GM12878 (cell line): ENCODE measurements at regions not wholly inside any gene's neighbourhood (a gene's known extent, or its start where the extent isn't known, plus 50 kb on each side); places are given as distances from the start of the nearest gene placed in this dataset.
A peak's percentile ranks its signal among the peaks of the same experiment; 100 is the strongest.

Experiments used
- ATAC-seq: fragments of 200-7000 bp; cut with Tn5 transposase; 3 replicates; pipeline ENCODE4 v1.9.1; 2020; ENCODE audit warnings: mild to moderate bottlenecking, moderate library complexity
- BruUV-seq: library from RNA; stranded (reverse); fragments of 400-500 nt; replicated peaks from 2 replicates; lab custom pipeline; 2021; lab: Mats Ljungman, UMichigan
- CTCF ChIA-PET: fragments of 300-600 bp; sonication (Branson Sonifier 250); formaldehyde crosslinking; extraction: SDS; loops from one replicate; lab custom pipeline; 2021; ENCODE audit warnings: inconsistent platforms; lab: Yijun Ruan, JAX
- POLR2A ChIA-PET: fragments of 350-600 bp; formaldehyde crosslinking; extraction: SDS; loops from one replicate; lab custom pipeline; 2021; ENCODE audit warnings: inconsistent platforms; lab: Charles Lee
- RAD21 ChIA-PET: fragments of 300-600 bp; sonication (Branson Sonifier 250); formaldehyde crosslinking; loops from one replicate; lab custom pipeline; 2023; ENCODE audit warnings: antibody characterized with exemption; ENCODE audit not compliant: unreplicated experiment; lab: Charles Lee
- SMC1A ChIA-PET: fragments of 300-600 bp; sonication (Branson Sonifier 250); formaldehyde crosslinking; loops from one replicate; lab custom pipeline; 2023; ENCODE audit not compliant: unreplicated experiment, uncharacterized antibody; lab: Charles Lee
- DNase-seq: peaks from one replicate; pipeline ENCODE4 v3.0.0-alpha.2; 2011; ENCODE audit warnings: low read depth, low spot score
- FAIRE-seq: peaks from 3 replicates; lab custom pipeline; 2011; peaks lifted over from hg19 to GRCh38; lab: Jason Lieb, UNC
- H2AFZ ChIP-seq: 2 replicates; pipeline ENCODE4 v1.6.0; 2011; ENCODE audit warnings: low read depth, low read length, control low read depth; ENCODE audit not compliant: control insufficient read depth
- H3K27ac ChIP-seq: 2 replicates; pipeline ENCODE4 v1.5.1; 2011; ENCODE audit warnings: control low read depth; ENCODE audit not compliant: control insufficient read depth, insufficient read depth
- H3K27me3 ChIP-seq, 2 experiments: replicated peaks in 1 of 2; 2 replicates each; pipeline versions ENCODE4 v1.6.0 to v1.6.1; 2011; ENCODE audit warnings: low read length in 1 of 2; ENCODE audit not compliant: control insufficient read depth in 2 of 2, insufficient read depth in 2 of 2
- H3K36me3 ChIP-seq, 2 experiments: 2 replicates each; pipeline ENCODE4 v1.5.1; 2011; ENCODE audit warnings: low read length in 1 of 2; ENCODE audit not compliant: control insufficient read depth in 2 of 2, insufficient read depth in 2 of 2
- H3K4me1 ChIP-seq: 2 replicates; pipeline ENCODE4 v1.6.1; 2011; ENCODE audit warnings: mild to moderate bottlenecking, low read length, moderate library complexity, mixed read lengths; ENCODE audit not compliant: control insufficient read depth, insufficient read depth
- H3K4me2 ChIP-seq: 2 replicates; pipeline ENCODE4 v1.6.0; 2011; ENCODE audit warnings: control low read depth; ENCODE audit not compliant: control insufficient read depth, insufficient read depth
- H3K4me3 ChIP-seq: fragments of 200-600 bp; sonication (generic); 2 replicates; pipeline ENCODE4 v1.5.1; 2016
- H3K79me2 ChIP-seq: 2 replicates; pipeline ENCODE4 v1.6.0; 2011; ENCODE audit warnings: low read length; ENCODE audit not compliant: control insufficient read depth, insufficient read depth
- H3K9ac ChIP-seq: 2 replicates; pipeline ENCODE4 v1.8.0; 2011; ENCODE audit warnings: low read length, control low read depth, mixed read lengths; ENCODE audit not compliant: control insufficient read depth, insufficient read depth
- H3K9me3 ChIP-seq: replicated peaks from 3 replicates; pipeline ENCODE4 v1.5.1; 2011; ENCODE audit warnings: mild to moderate bottlenecking, low read length; ENCODE audit not compliant: control insufficient read depth, insufficient read depth
- H4K20me1 ChIP-seq: 2 replicates; pipeline ENCODE4 v1.6.0; 2011; ENCODE audit not compliant: control insufficient read depth, insufficient read depth
- CBX3 ChIP-seq: fragments of 200-600 bp; sonication (generic); IDR thresholded peaks from 2 replicates; pipeline ENCODE4 v1.6.1; 2016; ENCODE audit warnings: low read depth, borderline replicate concordance
- EGR1 ChIP-seq, 2 experiments: IDR thresholded peaks; 1 replicate in 1 of 2; 2 replicates in 1 of 2; pipeline ENCODE4 v1.6.1; 2011 to 2012; ENCODE audit warnings: low read depth in 2 of 2, low read length in 2 of 2, borderline replicate concordance in 1 of 2, mild to moderate bottlenecking in 1 of 2, moderate library complexity in 1 of 2
- EP300 ChIP-seq, 2 experiments: fragments of 150-350 bp in 1 of 2; IDR thresholded peaks; 2 replicates each; pipeline ENCODE4 v1.6.1; 2011 to 2012; ENCODE audit warnings: low read depth in 2 of 2, low read length in 2 of 2, borderline replicate concordance in 1 of 2, improper control_type of control experiment in 1 of 2, inconsistent platforms in 1 of 2; ENCODE audit not compliant: control insufficient read depth in 1 of 2
- EZH2 ChIP-seq: IDR thresholded peaks from 2 replicates; pipeline ENCODE4 v1.6.1; 2012; ENCODE audit warnings: low read depth, mild to moderate bottlenecking, control low read depth, inconsistent platforms, low read length, borderline replicate concordance; ENCODE audit not compliant: control insufficient read depth
- PAX5 ChIP-seq: IDR thresholded peaks from 2 replicates; pipeline ENCODE4 v1.6.1; 2011; ENCODE audit warnings: low read depth, low read length, borderline replicate concordance
- PAX8 ChIP-seq: fragments of 450-650 bp; IDR thresholded peaks from 2 replicates; pipeline ENCODE4 v1.6.1; 2017; ENCODE audit warnings: mild to moderate bottlenecking, moderate library complexity
- PML ChIP-seq: IDR thresholded peaks from 2 replicates; pipeline ENCODE4 v1.6.1; 2012; ENCODE audit warnings: low read length, inconsistent platforms
- RUNX3 ChIP-seq: IDR thresholded peaks from 2 replicates; pipeline ENCODE4 v1.6.1; 2012; ENCODE audit warnings: low read length, inconsistent platforms
- TAF1 ChIP-seq: IDR thresholded peaks from 2 replicates; pipeline ENCODE4 v1.6.1; 2011; ENCODE audit warnings: mild to moderate bottlenecking, low read depth, low read length, borderline replicate concordance
- ZNF592 ChIP-seq: fragments of 450-650 bp; IDR thresholded peaks from 2 replicates; pipeline ENCODE4 v1.6.1; 2017; ENCODE audit warnings: mild to moderate bottlenecking, moderate library complexity
- WGBS: methylation state at CpG from one replicate; pipeline ENCODE4 v1.1.6; 2016; ENCODE audit warnings: low lambda C conversion rate; ENCODE audit not compliant: insufficient replicate concordance, insufficient coverage; ENCODE audit errors: missing lambda C conversion rate; 5-methylcytosine and 5-hydroxymethylcytosine counted together
- in situ Hi-C: fragments of 300-500 bp; cut with MboI; formaldehyde crosslinking; loops from 9 replicates; pipeline ENCODE4 v1.14.3; 2018; ENCODE audit warnings: mixed read lengths
- intact Hi-C: fragments of 100-400 bp; cut with micrococcal nuclease; formaldehyde crosslinking; loops from one replicate; pipeline ENCODE4 v1.14.2; 2022; ENCODE audit not compliant: unreplicated experiment

- WGBS = 73% methylated on average over 12 of the region's 12 CpGs
- TF ChIP-seq EZH2 (no peak), PAX8 (no peak), TAF1 (no peak)
- in situ Hi-C loops = no loop called here
- no peak overlapping the region for H2AFZ ChIP-seq
- FAIRE-seq (no peak), DNase-seq (no peak), ATAC-seq (no peak)
- intact Hi-C loops = no loop called here
- ChIA-PET CTCF (interaction anchor here (0.7 kb wide), 1 partner anchor 85 kb away, joined by 3 read pairs; no protein-coding TSS in a partner anchor), POLR2A (no interaction called here), SMC1A (no interaction called here), RAD21 (no interaction called here)
- H3K36me3 ChIP-seq = no peaks in the 10 kb centered on the region
- H3K4me3 ChIP-seq = no peak overlapping the region
- 0 out of 2 replicates have a peak, but pooled peaks cover 6% of the 10 kb centered on the region for H3K4me1 ChIP-seq
- no peak overlapping the region for H3K4me2 ChIP-seq
- no peaks in the 10 kb centered on the region; a peak in 1 of 4 replicates for H3K27me3 ChIP-seq
- H4K20me1 ChIP-seq = no peaks in the 10 kb centered on the region
- H3K79me2 ChIP-seq = no peaks in the 10 kb centered on the region
- BruUV-seq = no TSS peak
- no peak overlapping the region for H3K9ac ChIP-seq
- H3K9me3 ChIP-seq = no peaks in the 10 kb centered on the region
- no peak overlapping the region for H3K27ac ChIP-seq
These were observed 101.1 kb downstream of the CDC7 start for GRCh38 chr1:91601554-91602376.

- ATAC-seq (no peak), DNase-seq (peak; percentile 24), FAIRE-seq (no peak)
- CTCF ChIA-PET = no interaction called here
- Histone ChIP-seq H3K4me1 (0 out of 2 replicates have a peak, but pooled peaks cover 6% of the 10 kb centered on the region), H3K4me3 (no peak overlapping the region), H3K27ac (no peak overlapping the region), H3K4me2 (no peak overlapping the region), H3K9me3 (no peaks in the 10 kb centered on the region), H4K20me1 (no peaks in the 10 kb centered on the region), H3K36me3 (no peaks in the 10 kb centered on the region), H3K9ac (no peak overlapping the region), H3K79me2 (no peaks in the 10 kb centered on the region), H3K27me3 (no peaks in the 10 kb centered on the region; a peak in 1 of 4 replicates)
- intact Hi-C loops (no loop called here), in situ Hi-C loops (no loop called here)
- no TSS peak for BruUV-seq
- WGBS = 8% methylated on average over 4 of the region's 4 CpGs
- SMC1A ChIA-PET = interaction anchor here (0.6 kb wide), 1 partner anchor 341 kb away, joined by 3 read pairs; no protein-coding TSS in a partner anchor
- RAD21 ChIA-PET = no interaction called here
- POLR2A ChIA-PET = interaction anchor here (0.6 kb wide), 1 partner anchor 91 kb away, joined by 3 read pairs; no protein-coding TSS in a partner anchor
- TF ChIP-seq EGR1 (IDR thresholded peaks at IDR 0.05; ENCODE audit: borderline replicate concordance in 1 of 2, low read depth in 2 of 2, low read length in 2 of 2) (peak in 1 of 2 experiments; percentile 69; a peak in 2 of 3 replicates), PAX5 (peak; percentile 62; the same call in 1 of the 2 replicates), ZNF592 (no peak), CBX3 (no peak), RUNX3 (peak; percentile 55), PML (no peak), EP300 (IDR thresholded peaks at IDR 0.05; ENCODE audit: borderline replicate concordance in 1 of 2, control insufficient read depth in 1 of 2, low read depth in 2 of 2, low read length in 2 of 2) (no peak)
- TF ChIP-seq, all 136 proteins: peak for 3
- no peak overlapping the region for H2AFZ ChIP-seq
These were observed 102.8 kb downstream of the CDC7 start for GRCh38 chr1:91603409-91603808.
